Astrocyte (in vitro differentiated cells and primary cell): ENCODE measurements at regions not wholly inside any gene's neighbourhood (a gene's known extent, or its start where the extent isn't known, plus 50 kb on each side); places are given as distances from the start of the nearest gene placed in this dataset.
A peak's percentile ranks its signal among the peaks of the same experiment; 100 is the strongest.

Source experiments
- DNase-seq: peaks from one replicate; pipeline ENCODE4 v3.0.0-alpha.2; 2010; ENCODE audit warnings: low read depth
- FAIRE-seq: peaks from 2 replicates; lab custom pipeline; 2011; peaks lifted over from hg19 to GRCh38; lab: Jason Lieb, UNC
- H2AFZ ChIP-seq: 2 replicates; pipeline ENCODE4 v1.6.0; 2012; ENCODE audit warnings: low read depth, low read length, inconsistent platforms
- H3K27ac ChIP-seq: 2 replicates; pipeline ENCODE4 v1.5.1; 2011; ENCODE audit warnings: low read depth, low read length, inconsistent platforms
- H3K27me3 ChIP-seq: 2 replicates; pipeline ENCODE4 v1.6.0; 2011; ENCODE audit warnings: low read length, inconsistent platforms; ENCODE audit not compliant: insufficient read depth
- H3K36me3 ChIP-seq: 2 replicates; pipeline ENCODE4 v1.5.1; 2011; ENCODE audit warnings: low read length, inconsistent platforms; ENCODE audit not compliant: insufficient read depth
- H3K4me1 ChIP-seq: 2 replicates; pipeline ENCODE4 v1.5.1; 2011; ENCODE audit warnings: low read length, inconsistent platforms; ENCODE audit not compliant: insufficient read depth
- H3K4me2 ChIP-seq: 2 replicates; pipeline ENCODE4 v1.6.0; 2012; ENCODE audit warnings: low read length, inconsistent platforms
- H3K4me3 ChIP-seq: 2 replicates; pipeline ENCODE4 v1.5.1; 2011; ENCODE audit warnings: low read depth, mild to moderate bottlenecking, low read length, inconsistent platforms; ENCODE audit not compliant: insufficient read depth
- H3K79me2 ChIP-seq: 2 replicates; pipeline ENCODE4 v1.6.0; 2012; ENCODE audit warnings: mild to moderate bottlenecking, low read length, inconsistent platforms; ENCODE audit not compliant: insufficient read depth
- H3K9ac ChIP-seq: 2 replicates; pipeline ENCODE4 v1.6.0; 2012; ENCODE audit warnings: mild to moderate bottlenecking, low read length, inconsistent platforms
- H3K9me3 ChIP-seq: 2 replicates; pipeline ENCODE4 v1.5.1; 2012; ENCODE audit warnings: low read depth, mild to moderate bottlenecking, low read length, inconsistent platforms; ENCODE audit not compliant: insufficient read depth
- H4K20me1 ChIP-seq: 2 replicates; pipeline ENCODE4 v1.6.0; 2012; ENCODE audit warnings: low read length, inconsistent platforms; ENCODE audit not compliant: insufficient read depth
- H3K27ac Mint-ChIP-seq: one replicate; pipeline ENCODE4 v1.8.0; 2021; ENCODE audit warnings: mild to moderate bottlenecking, mixed read lengths; ENCODE audit not compliant: unreplicated experiment
- H3K27me3 Mint-ChIP-seq: one replicate; pipeline ENCODE4 v1.8.0; 2021; ENCODE audit warnings: low read depth, mixed read lengths; ENCODE audit not compliant: unreplicated experiment
- H3K36me3 Mint-ChIP-seq: one replicate; pipeline ENCODE4 v1.8.0; 2021; ENCODE audit warnings: low read depth, mixed read lengths; ENCODE audit not compliant: unreplicated experiment
- H3K4me1 Mint-ChIP-seq: one replicate; pipeline ENCODE4 v1.8.0; 2021; ENCODE audit warnings: low read depth, mixed read lengths; ENCODE audit not compliant: unreplicated experiment
- H3K4me3 Mint-ChIP-seq: one replicate; pipeline ENCODE4 v1.8.0; 2021; ENCODE audit warnings: mild to moderate bottlenecking, moderate library complexity, mixed read lengths; ENCODE audit not compliant: unreplicated experiment
- H3K9me3 Mint-ChIP-seq: one replicate; pipeline ENCODE4 v1.8.0; 2021; ENCODE audit warnings: mild to moderate bottlenecking, mixed read lengths; ENCODE audit not compliant: unreplicated experiment
- EZH2 ChIP-seq: IDR thresholded peaks from 2 replicates; pipeline ENCODE4 v1.6.1; 2012; ENCODE audit warnings: mild to moderate bottlenecking, low read length, inconsistent platforms; ENCODE audit not compliant: insufficient read depth
- TF ChIP-seq, protein P1 (sequence below): IDR thresholded peaks from 2 replicates; pipeline ENCODE4 v1.5.1; 2011; ENCODE audit warnings: low read depth, mild to moderate bottlenecking, inconsistent platforms, low read length, moderate library complexity; ENCODE audit not compliant: insufficient read depth

- FAIRE-seq (no peak), DNase-seq (no peak)
- H3K27me3 ChIP-seq, result no peaks in the 10 kb centered on the region
- H3K9me3 Mint-ChIP-seq, result no peaks in the 10 kb centered on the region
- peaks cover 10% of the 10 kb centered on the region for H3K4me1 ChIP-seq
- no peaks in the 10 kb centered on the region for H3K36me3 Mint-ChIP-seq
- H2AFZ ChIP-seq, result no peak overlapping the region
- peaks cover 5% of the 10 kb centered on the region for H3K4me1 Mint-ChIP-seq
- H3K27ac Mint-ChIP-seq, result no peak overlapping the region
- no peak overlapping the region for H3K4me3 Mint-ChIP-seq
- TF ChIP-seq, protein P1, sequence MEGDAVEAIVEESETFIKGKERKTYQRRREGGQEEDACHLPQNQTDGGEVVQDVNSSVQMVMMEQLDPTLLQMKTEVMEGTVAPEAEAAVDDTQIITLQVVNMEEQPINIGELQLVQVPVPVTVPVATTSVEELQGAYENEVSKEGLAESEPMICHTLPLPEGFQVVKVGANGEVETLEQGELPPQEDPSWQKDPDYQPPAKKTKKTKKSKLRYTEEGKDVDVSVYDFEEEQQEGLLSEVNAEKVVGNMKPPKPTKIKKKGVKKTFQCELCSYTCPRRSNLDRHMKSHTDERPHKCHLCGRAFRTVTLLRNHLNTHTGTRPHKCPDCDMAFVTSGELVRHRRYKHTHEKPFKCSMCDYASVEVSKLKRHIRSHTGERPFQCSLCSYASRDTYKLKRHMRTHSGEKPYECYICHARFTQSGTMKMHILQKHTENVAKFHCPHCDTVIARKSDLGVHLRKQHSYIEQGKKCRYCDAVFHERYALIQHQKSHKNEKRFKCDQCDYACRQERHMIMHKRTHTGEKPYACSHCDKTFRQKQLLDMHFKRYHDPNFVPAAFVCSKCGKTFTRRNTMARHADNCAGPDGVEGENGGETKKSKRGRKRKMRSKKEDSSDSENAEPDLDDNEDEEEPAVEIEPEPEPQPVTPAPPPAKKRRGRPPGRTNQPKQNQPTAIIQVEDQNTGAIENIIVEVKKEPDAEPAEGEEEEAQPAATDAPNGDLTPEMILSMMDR, result no peak
- no peak for TF ChIP-seq EZH2
- no peaks in the 10 kb centered on the region for H3K9me3 ChIP-seq
- no peaks in the 10 kb centered on the region for H3K79me2 ChIP-seq
- H3K27ac ChIP-seq, result no peak overlapping the region
- no peak overlapping the region for H3K4me2 ChIP-seq
- H3K4me3 ChIP-seq, result no peak overlapping the region
- no peak overlapping the region for H3K9ac ChIP-seq
- no peaks in the 10 kb centered on the region for H4K20me1 ChIP-seq
- no peaks in the 10 kb centered on the region for H3K36me3 ChIP-seq
- no peaks in the 10 kb centered on the region for H3K27me3 Mint-ChIP-seq
These were observed 67.7 kb upstream of the TNFSF18 start for GRCh38 chr1:173118404-173118803.

GRCh38 chr1:173117761-173118160 lies 67.0 kb upstream of the TNFSF18 start:
- no peak overlapping the region for H3K9ac ChIP-seq
- no peaks in the 10 kb centered on the region for H3K27me3 Mint-ChIP-seq
- no peaks in the 10 kb centered on the region for H4K20me1 ChIP-seq
- no peaks in the 10 kb centered on the region for H3K36me3 Mint-ChIP-seq
- H3K9me3 Mint-ChIP-seq, result no peaks in the 10 kb centered on the region
- FAIRE-seq (no peak), DNase-seq (no peak)
- no peak overlapping the region for H2AFZ ChIP-seq
- H3K4me1 Mint-ChIP-seq, result peaks cover 2% of the 10 kb centered on the region
- no peak overlapping the region for H3K27ac Mint-ChIP-seq
- no peaks in the 10 kb centered on the region for H3K79me2 ChIP-seq
- peaks cover 7% of the 10 kb centered on the region for H3K4me1 ChIP-seq
- no peak overlapping the region for H3K4me2 ChIP-seq
- H3K27me3 ChIP-seq, result no peaks in the 10 kb centered on the region
- no peak overlapping the region for H3K27ac ChIP-seq
- no peak overlapping the region for H3K4me3 ChIP-seq
- no peak overlapping the region for H3K4me3 Mint-ChIP-seq
- TF ChIP-seq, protein P1, result no peak
- TF ChIP-seq EZH2, result no peak
- H3K9me3 ChIP-seq, result no peaks in the 10 kb centered on the region
- H3K36me3 ChIP-seq, result no peaks in the 10 kb centered on the region

DNA sequence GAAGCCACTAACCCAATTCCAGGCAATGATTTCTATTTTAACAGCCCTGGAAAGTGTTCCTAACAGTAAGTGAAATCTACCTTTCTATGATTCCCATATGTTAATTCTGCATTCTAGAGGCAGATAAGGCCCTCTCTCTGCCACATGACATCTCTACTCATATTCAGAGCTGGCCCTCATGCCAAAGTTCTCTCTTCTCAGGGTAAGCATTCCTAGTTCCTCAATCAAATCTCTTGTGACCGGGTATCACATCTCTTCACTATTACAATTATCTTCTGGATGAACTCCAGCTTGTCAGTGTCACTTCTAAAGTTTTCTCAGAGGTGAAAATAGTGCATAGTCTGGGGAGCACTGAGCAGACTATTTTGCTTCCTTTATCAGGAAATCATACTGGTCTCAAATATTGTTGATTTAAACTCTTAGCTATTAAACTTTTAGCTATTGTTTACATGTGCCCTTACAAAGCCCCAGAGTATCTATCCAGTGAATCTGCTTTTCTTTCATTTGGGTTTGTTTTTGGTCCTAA lies 66.4 kb upstream of the TNFSF18 start:
- H3K9me3 Mint-ChIP-seq, result no peaks in the 10 kb centered on the region
- DNase-seq (no peak), FAIRE-seq (peak; percentile 45)
- Histone ChIP-seq H3K79me2 (no peaks in the 10 kb centered on the region), H3K4me1 (peaks cover 3% of the 10 kb centered on the region), H3K4me3 (no peak overlapping the region), H3K4me2 (no peak overlapping the region), H3K36me3 (no peaks in the 10 kb centered on the region), H3K27ac (no peak overlapping the region), H3K9ac (no peak overlapping the region), H3K27me3 (no peaks in the 10 kb centered on the region), H3K9me3 (no peaks in the 10 kb centered on the region), H4K20me1 (no peaks in the 10 kb centered on the region), H2AFZ (no peak overlapping the region)
- no peak overlapping the region for H3K27ac Mint-ChIP-seq
- no peaks in the 10 kb centered on the region for H3K36me3 Mint-ChIP-seq
- no peak for TF ChIP-seq EZH2
- TF ChIP-seq, protein P1, result no peak
- no peaks in the 10 kb centered on the region for H3K27me3 Mint-ChIP-seq
- H3K4me3 Mint-ChIP-seq, result no peak overlapping the region
- H3K4me1 Mint-ChIP-seq, result peaks cover 2% of the 10 kb centered on the region
